Pancreas (tissue), 10 donors: ENCODE measurements at regions not wholly inside any gene's neighbourhood (a gene's known extent, or its start where the extent isn't known, plus 50 kb on each side); places are given as distances from the start of the nearest gene placed in this dataset.

Experiments
- ATAC-seq, 4 donors: fragments of 200-7000 bp; cut with Tn5 transposase; one replicate each; pipeline versions ENCODE4 v1.8.0 to v1.9.1; 2020; ENCODE audit warnings: mild to moderate bottlenecking in 4 of 4, moderate library complexity in 4 of 4
- DNase-seq, 6 donors: peaks; one replicate each; pipeline ENCODE4 v3.0.0-alpha.2; 2020
- FAIRE-seq: peaks from 2 replicates; lab custom pipeline; 2012; peaks lifted over from hg19 to GRCh38; lab: Jason Lieb, UNC
- H3K27ac ChIP-seq, 4 donors: fragments of 200-600 bp; sonication (generic); 1 replicate in 3 of 4; 2 replicates in 1 of 4; pipeline versions ENCODE4 v1.5.0 to v1.8.0; 2020
- H3K27me3 ChIP-seq, 4 donors: fragments of 200-600 bp; one replicate each; pipeline ENCODE4 v1.8.0; 2021
- H3K36me3 ChIP-seq, 3 donors: fragments of 200-600 bp; sonication (generic) in 1 of 3; one replicate each; pipeline versions ENCODE4 v1.5.0 to v1.8.0; 2020 to 2021
- H3K4me1 ChIP-seq, 3 donors: fragments of 200-600 bp; one replicate each; pipeline ENCODE4 v1.8.0; 2021
- H3K4me3 ChIP-seq, 4 donors: fragments of 200-600 bp; sonication (generic) in 2 of 4; one replicate each; pipeline versions ENCODE4 v1.5.0 to v1.8.0; 2020 to 2021
- H3K9me3 ChIP-seq, 4 donors: fragments of 200-600 bp; one replicate each; pipeline ENCODE4 v1.8.0; 2021
- WGBS, 2 donors: extraction: QIAGEN DNeasy Blood & Tissue Kit; methylation state at CpG; one replicate each; pipeline ENCODE4 v1.1.7; 2013; 5-methylcytosine and 5-hydroxymethylcytosine counted together
- intact Hi-C, 3 donors: fragments of 100-400 bp; cut with DNase I; formaldehyde crosslinking; loops; one replicate each; pipeline versions ENCODE4 v1.11.1 to v1.14.2; 2022
- TF ChIP-seq, protein P1 (sequence below), 4 donors: fragments of 200-600 bp; sonication (generic) in 3 of 4; IDR thresholded peaks; one replicate each; pipeline versions ENCODE4 v1.5.0 to v1.8.0; 2021; ENCODE audit warnings: antibody characterized with exemption in 4 of 4
- donor health status: healthy with polysubstance abuse.
- donor health status: DM: no; HTN: no; CAD: no; lungs with moderate emphysema.
- donor health status: DM: no; HTN: no; CAD: no.
- donor health status: control.
- donor health status: control.
- donor health status: Bipolar disorder and iron deficiency.
- donor health status: DM: yes; HTN: yes; CAD: no.
- donor health status: DM: no; HTN: no; CAD: no.
- donor health status: DM: no; HTN: no; CAD: no.
- donor health status: DM: yes; HTN: yes; CAD: no.

DNA sequence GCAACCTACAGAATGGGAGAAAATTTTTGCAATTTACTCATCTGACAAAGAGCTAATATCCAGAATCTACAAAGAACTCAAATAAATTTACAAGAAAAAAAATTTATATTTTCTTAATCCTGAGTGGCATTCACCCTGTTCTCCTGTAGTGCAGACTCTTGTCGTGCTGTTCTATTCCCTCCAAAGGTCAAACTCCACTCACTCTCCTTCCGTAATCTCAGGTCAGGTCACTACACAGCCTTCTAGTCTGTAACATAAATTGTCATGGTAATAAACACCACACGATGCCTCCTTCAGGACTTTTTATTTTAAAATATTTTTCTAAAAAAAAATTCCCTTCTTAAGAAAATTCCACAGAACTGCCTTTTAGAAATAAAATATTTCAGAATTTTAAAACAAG lies 417.9 kb upstream of the GCFC2 start:
- DNase-seq = no peak
- Histone ChIP-seq H3K36me3 (no peaks in the 10 kb centered on the region), H3K4me3 (no peak overlapping the region), H3K4me1 (peaks cover 0 to 9% (median 0%) of the 10 kb centered on the region in 3 donors), H3K27ac (no peak overlapping the region), H3K9me3 (no peaks in the 10 kb centered on the region), H3K27me3 (no peaks in the 10 kb centered on the region)
- no peak for ATAC-seq
- no peak for FAIRE-seq
- intact Hi-C loops = no loop called here
- TF ChIP-seq, protein P1, sequence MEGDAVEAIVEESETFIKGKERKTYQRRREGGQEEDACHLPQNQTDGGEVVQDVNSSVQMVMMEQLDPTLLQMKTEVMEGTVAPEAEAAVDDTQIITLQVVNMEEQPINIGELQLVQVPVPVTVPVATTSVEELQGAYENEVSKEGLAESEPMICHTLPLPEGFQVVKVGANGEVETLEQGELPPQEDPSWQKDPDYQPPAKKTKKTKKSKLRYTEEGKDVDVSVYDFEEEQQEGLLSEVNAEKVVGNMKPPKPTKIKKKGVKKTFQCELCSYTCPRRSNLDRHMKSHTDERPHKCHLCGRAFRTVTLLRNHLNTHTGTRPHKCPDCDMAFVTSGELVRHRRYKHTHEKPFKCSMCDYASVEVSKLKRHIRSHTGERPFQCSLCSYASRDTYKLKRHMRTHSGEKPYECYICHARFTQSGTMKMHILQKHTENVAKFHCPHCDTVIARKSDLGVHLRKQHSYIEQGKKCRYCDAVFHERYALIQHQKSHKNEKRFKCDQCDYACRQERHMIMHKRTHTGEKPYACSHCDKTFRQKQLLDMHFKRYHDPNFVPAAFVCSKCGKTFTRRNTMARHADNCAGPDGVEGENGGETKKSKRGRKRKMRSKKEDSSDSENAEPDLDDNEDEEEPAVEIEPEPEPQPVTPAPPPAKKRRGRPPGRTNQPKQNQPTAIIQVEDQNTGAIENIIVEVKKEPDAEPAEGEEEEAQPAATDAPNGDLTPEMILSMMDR (IDR thresholded peaks at IDR 0.05) = no peak
- WGBS, 2 donors = 37 to 46% methylated on average over 3 of the region's 3 CpGs

DNA sequence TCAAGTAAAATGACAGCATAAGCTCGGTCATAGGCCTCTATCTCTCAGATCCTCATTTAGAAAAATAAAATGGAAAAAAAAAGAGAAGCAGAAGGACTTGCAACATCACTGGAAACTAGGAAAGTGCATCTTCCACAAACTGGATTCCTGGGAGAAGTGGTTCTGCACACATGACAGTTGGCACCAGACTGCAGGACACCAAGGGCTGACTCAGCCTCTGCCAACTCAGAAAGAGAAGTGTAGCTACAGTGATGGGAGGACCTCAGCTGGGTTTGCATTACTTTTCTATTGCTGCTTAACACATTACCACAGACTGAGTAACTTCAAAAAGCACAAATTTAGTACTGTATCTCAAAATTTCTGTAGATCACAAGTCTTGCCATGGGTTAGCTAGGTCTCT lies 409.5 kb upstream of the GCFC2 start:
- Histone ChIP-seq H3K27me3 (no peaks in the 10 kb centered on the region), H3K9me3 (no peaks in the 10 kb centered on the region), H3K36me3 (no peaks in the 10 kb centered on the region), H3K4me1 (no peaks in the 10 kb centered on the region), H3K27ac (no peak overlapping the region), H3K4me3 (no peak overlapping the region)
- WGBS, 2 donors = 38 to 63% methylated on average over 1 of the region's 1 CpG
- TF ChIP-seq, protein P1 (IDR thresholded peaks at IDR 0.05) = no peak
- FAIRE-seq (no peak), ATAC-seq (no peak), DNase-seq (no peak)
- intact Hi-C loops = no loop called here

DNA sequence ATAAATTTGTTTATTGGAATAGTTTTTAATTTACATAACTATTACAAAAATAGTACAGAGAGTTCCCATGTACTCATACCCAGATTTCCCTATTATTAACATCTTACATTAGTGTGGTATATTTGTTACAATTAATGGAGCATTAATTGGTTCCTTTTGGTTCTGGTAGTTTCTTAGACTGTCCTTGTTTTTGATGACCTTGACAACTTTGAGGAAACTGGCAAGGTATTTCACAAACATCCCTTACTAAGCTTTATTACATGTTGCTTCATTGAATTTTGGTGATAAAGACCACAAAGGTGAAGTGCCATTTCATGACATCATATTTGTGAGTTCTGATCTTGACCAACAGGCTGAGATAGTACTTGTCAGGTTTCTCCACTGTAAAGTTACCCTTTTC lies 379.0 kb upstream of the GCFC2 start:
- FAIRE-seq (no peak), ATAC-seq (no peak), DNase-seq (no peak)
- Histone ChIP-seq H3K27ac (no peak overlapping the region), H3K36me3 (no peaks in the 10 kb centered on the region), H3K4me3 (no peak overlapping the region), H3K9me3 (no peaks in the 10 kb centered on the region), H3K4me1 (no peaks in the 10 kb centered on the region), H3K27me3 (no peaks in the 10 kb centered on the region)
- intact Hi-C loops = no loop called here
- TF ChIP-seq, protein P1 (IDR thresholded peaks at IDR 0.05) = no peak

DNA sequence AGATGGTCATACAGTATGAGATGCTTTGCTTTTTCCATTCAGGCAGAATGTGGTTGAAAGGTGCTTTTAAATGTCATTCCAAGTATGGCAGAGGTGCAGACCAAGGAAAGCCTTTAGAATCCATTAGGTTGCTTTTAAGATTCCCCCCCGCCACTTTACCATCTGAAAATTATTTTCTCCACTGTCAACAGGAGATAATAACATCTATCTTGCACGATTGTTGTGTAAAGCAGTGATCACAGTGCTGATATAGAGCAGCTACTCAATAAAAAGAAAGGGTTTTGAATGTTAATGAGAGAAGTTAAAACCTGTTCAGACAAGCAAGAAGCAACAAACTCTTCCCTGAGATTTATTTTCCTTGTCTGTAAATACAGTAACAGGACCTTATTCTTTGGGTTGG lies 372.5 kb upstream of the GCFC2 start:
- intact Hi-C loops = no loop called here
- TF ChIP-seq, protein P1 (IDR thresholded peaks at IDR 0.05) = no peak
- Histone ChIP-seq H3K4me3 (no peak overlapping the region), H3K27ac (no peak overlapping the region), H3K9me3 (no peaks in the 10 kb centered on the region), H3K27me3 (no peaks in the 10 kb centered on the region), H3K36me3 (no peaks in the 10 kb centered on the region), H3K4me1 (no peaks in the 10 kb centered on the region)
- ATAC-seq (no peak), DNase-seq (no peak), FAIRE-seq (no peak)
- WGBS, 2 donors = 7 to 25% methylated on average over 2 of the region's 2 CpGs

DNA sequence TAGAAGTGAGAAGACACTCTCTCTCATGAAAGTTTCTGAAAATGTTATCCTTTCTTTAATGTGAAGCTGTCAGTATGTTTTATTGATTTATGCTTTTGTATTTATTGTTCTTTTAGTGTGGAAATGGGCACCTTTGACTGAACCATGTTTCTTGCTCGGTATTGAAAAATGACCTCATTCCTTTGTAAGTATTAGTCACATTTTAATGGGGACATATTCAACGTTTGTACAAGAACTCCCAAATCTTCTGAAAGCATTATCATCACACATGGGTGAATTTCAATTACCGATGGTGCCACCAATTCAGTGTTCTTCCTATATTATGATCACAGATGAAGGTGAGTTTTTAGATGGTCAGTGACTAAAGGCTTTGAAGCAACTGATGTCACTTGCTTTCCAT lies 371.8 kb upstream of the GCFC2 start:
- H3K27me3 ChIP-seq = no peaks in the 10 kb centered on the region
- H3K4me1 ChIP-seq = no peaks in the 10 kb centered on the region
- no peaks in the 10 kb centered on the region for H3K9me3 ChIP-seq
- H3K36me3 ChIP-seq = no peaks in the 10 kb centered on the region
- no peak overlapping the region for H3K4me3 ChIP-seq
- 38 to 44% methylated on average over 3 of the region's 3 CpGs for WGBS, 2 donors
- TF ChIP-seq, protein P1 (IDR thresholded peaks at IDR 0.05) = no peak
- no peak overlapping the region for H3K27ac ChIP-seq
- DNase-seq (no peak), FAIRE-seq (no peak), ATAC-seq (no peak)
- intact Hi-C loops = no loop called here
